ENCODE measurements at regions not wholly inside any gene's neighbourhood (a gene's known extent, or its start where the extent isn't known, plus 50 kb on each side); places are given as distances from the start of the nearest gene placed in this dataset.
"Not testable (repeated sequence)": the region's sequence is repeated elsewhere in the genome, so short reads cannot be mapped to it uniquely, and the experiment has no call there.

- peak; percentile 12 for DNase-seq (ENCODE audit: extremely low read depth, low read depth)
- TF ChIP-seq CTCF (IDR thresholded peaks at IDR 0.05; ENCODE audit: low read depth, low read length, missing control alignments) = no peak
- H3K4me3 ChIP-seq (replicated peaks; ENCODE audit: low read depth, low read length) = no peak overlapping the region
Measured at GRCh38 chr2:220789961-220790360, 782.1 kb downstream of the EPHA4 start.

- DNase-seq (ENCODE audit: extremely low read depth, low read depth) = no peak
- H3K4me3 ChIP-seq (replicated peaks; ENCODE audit: low read depth, low read length) = no peak overlapping the region
- no peak for TF ChIP-seq CTCF (IDR thresholded peaks at IDR 0.05; ENCODE audit: low read depth, low read length, missing control alignments)
Measured at GRCh38 chr2:220795705-220796104, 776.4 kb downstream of the EPHA4 start.

GRCh38 chr2:220811115-220811514, 761.0 kb downstream of the EPHA4 start:
- no peak for TF ChIP-seq CTCF (IDR thresholded peaks at IDR 0.05; ENCODE audit: low read depth, low read length, missing control alignments)
- no peak overlapping the region for H3K4me3 ChIP-seq (replicated peaks; ENCODE audit: low read depth, low read length)
- DNase-seq (ENCODE audit: extremely low read depth, low read depth) = no peak

- DNase-seq (ENCODE audit: extremely low read depth, low read depth) = no peak
- no peak for TF ChIP-seq CTCF (IDR thresholded peaks at IDR 0.05; ENCODE audit: low read depth, low read length, missing control alignments)
- no peak overlapping the region for H3K4me3 ChIP-seq (replicated peaks; ENCODE audit: low read depth, low read length)
Measured at GRCh38 chr2:220811952-220812570, 760.0 kb downstream of the EPHA4 start.

GRCh38 chr2:220814441-220814840, 757.7 kb downstream of the EPHA4 start:
- no peak for DNase-seq (ENCODE audit: extremely low read depth, low read depth)
- TF ChIP-seq CTCF (IDR thresholded peaks at IDR 0.05; ENCODE audit: low read depth, low read length, missing control alignments) = no peak
- H3K4me3 ChIP-seq (replicated peaks; ENCODE audit: low read depth, low read length) = no peak overlapping the region

GRCh38 chr2:220815698-220816097, 756.4 kb downstream of the EPHA4 start:
- no peak for TF ChIP-seq CTCF (IDR thresholded peaks at IDR 0.05; ENCODE audit: low read depth, low read length, missing control alignments)
- no peak for DNase-seq (ENCODE audit: extremely low read depth, low read depth)
- H3K4me3 ChIP-seq (replicated peaks; ENCODE audit: low read depth, low read length) = no peak overlapping the region

- TF ChIP-seq CTCF (IDR thresholded peaks at IDR 0.05; ENCODE audit: low read depth, low read length, missing control alignments) = no peak
- DNase-seq (ENCODE audit: extremely low read depth, low read depth) = no peak
- H3K4me3 ChIP-seq (replicated peaks; ENCODE audit: low read depth, low read length) = no peak overlapping the region
Measured at GRCh38 chr2:220821683-220822082, 750.4 kb downstream of the EPHA4 start.

- H3K4me3 ChIP-seq (replicated peaks; ENCODE audit: low read depth, low read length); DNase-seq (ENCODE audit: extremely low read depth, low read depth): not testable (repeated sequence)
Measured at GRCh38 chr2:220823590-220823989, 748.5 kb downstream of the EPHA4 start.

Data from HFF-Myc (cell line).